Astrocyte of the cerebellum (primary cell): ENCODE measurements at regions not wholly inside any gene's neighbourhood (a gene's known extent, or its start where the extent isn't known, plus 50 kb on each side); places are given as distances from the start of the nearest gene placed in this dataset.

ENCODE experiments used
- DNase-seq: peaks from one replicate; pipeline ENCODE4 v3.0.0-alpha.2; 2011; ENCODE audit warnings: low read depth
- H3K4me3 ChIP-seq: 2 replicates; pipeline ENCODE4 v1.5.1; 2011; ENCODE audit warnings: mild to moderate bottlenecking, low read depth, low read length, moderate library complexity
- CTCF ChIP-seq: IDR thresholded peaks from 2 replicates; pipeline ENCODE4 v1.5.1; 2012; ENCODE audit warnings: low read length, low read depth, moderate library complexity, mild to moderate bottlenecking; ENCODE audit errors: missing control alignments
- in situ Hi-C: cut with HindIII; loops from 2 replicates; pipeline ENCODE4 v1.10.0; 2017; ENCODE audit warnings: low sequenced_read_pairs

- in situ Hi-C loops = no loop called here
- H3K4me3 ChIP-seq = no peak overlapping the region
- TF ChIP-seq CTCF = no peak
- no peak for DNase-seq
Observed at GRCh38 chr4:30854531-30854930, 134.4 kb downstream of the PCDH7 start.

DNA sequence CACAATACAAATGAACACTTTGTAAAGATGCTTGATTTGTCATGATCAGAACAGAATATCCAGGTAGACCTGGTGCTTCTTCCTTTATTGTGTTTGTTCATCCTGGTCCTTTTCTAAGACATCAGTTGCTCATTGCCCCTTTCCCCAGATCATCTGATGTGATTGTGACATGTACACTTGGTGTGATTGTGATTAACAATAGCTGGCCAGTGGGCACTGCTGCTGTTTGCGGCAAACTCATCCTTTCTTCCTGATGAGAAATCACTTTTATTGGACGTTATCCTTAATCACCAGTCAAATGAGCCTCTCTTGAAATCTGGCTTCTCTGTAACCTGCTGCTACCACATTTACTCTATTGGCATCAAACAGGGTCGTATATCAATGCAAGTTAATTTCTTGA, 135.1 kb downstream of the PCDH7 start:
- TF ChIP-seq CTCF = no peak
- no peak for DNase-seq
- in situ Hi-C loops = loop anchor here (5.0 kb wide), 1 partner anchor 82 kb away; no protein-coding TSS in a partner anchor

GRCh38 chr4:30856795-30857564, 136.8 kb downstream of the PCDH7 start:
- TF ChIP-seq CTCF = no peak

More for the DNA sequence above, 135.1 kb downstream of the PCDH7 start:
- H3K4me3 ChIP-seq = no peak overlapping the region

GRCh38 chr4:30860978-30861377, 140.8 kb downstream of the PCDH7 start:
- TF ChIP-seq CTCF = no peak
- no peak overlapping the region for H3K4me3 ChIP-seq
- no peak for DNase-seq
- in situ Hi-C loops = no loop called here

More at GRCh38 chr4:30856795-30857564, 136.8 kb downstream of the PCDH7 start:
- H3K4me3 ChIP-seq = no peak overlapping the region
- in situ Hi-C loops = loop anchor here (5.0 kb wide), 1 partner anchor 80 kb away; no protein-coding TSS in a partner anchor
- DNase-seq = no peak

- no peak overlapping the region for H3K4me3 ChIP-seq
- TF ChIP-seq CTCF = no peak
- no peak for DNase-seq
- in situ Hi-C loops = no loop called here
Observed at GRCh38 chr4:30862196-30862595, 142.0 kb downstream of the PCDH7 start.

DNA sequence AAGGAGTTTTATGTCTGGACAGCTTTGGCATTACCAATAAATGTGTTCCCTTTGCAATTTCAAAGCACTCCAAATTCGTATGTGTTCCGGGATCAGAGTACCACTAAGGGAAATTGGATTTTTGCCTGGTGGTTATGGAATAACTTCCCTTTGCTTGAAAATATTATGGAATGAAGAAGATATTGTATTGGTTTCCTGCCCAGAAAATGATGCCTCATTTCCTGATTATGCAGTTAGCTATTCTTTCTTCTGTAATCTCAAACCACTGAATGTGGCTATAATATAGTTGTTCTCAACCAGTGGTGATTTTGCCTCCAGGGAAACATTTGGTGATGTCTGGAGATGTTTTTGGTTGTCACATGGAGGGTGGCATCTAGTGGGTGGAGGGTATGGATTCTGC, 142.9 kb downstream of the PCDH7 start:
- in situ Hi-C loops = no loop called here
- H3K4me3 ChIP-seq = no peak overlapping the region
- no peak for TF ChIP-seq CTCF
- DNase-seq = peak; percentile 78
